A673 (cell line): ENCODE measurements at regions not wholly inside any gene's neighbourhood (a gene's known extent, or its start where the extent isn't known, plus 50 kb on each side); places are given as distances from the start of the nearest gene placed in this dataset.

Experiments used
- CTCF ChIP-seq: fragments of 300-800, 200-600 bp; sonication (generic); conservative IDR thresholded peaks from 2 replicates; pipeline ENCODE4 v1.5.1; 2017; ENCODE audit warnings: low read depth, mild to moderate bottlenecking, antibody characterized with exemption, low read length, moderate library complexity, mixed read lengths
- EZH2 ChIP-seq: fragments of 200-600 bp; sonication (generic); IDR thresholded peaks from 2 replicates; pipeline ENCODE4 v1.6.1; 2017; ENCODE audit warnings: borderline replicate concordance, low read depth, mild to moderate bottlenecking, mixed read lengths, antibody characterized with exemption, low read length; ENCODE audit not compliant: poor library complexity, severe bottlenecking

GRCh38 chr3:77932926-77933325, 893.0 kb downstream of the ROBO2 start:
- TF ChIP-seq EZH2 (no peak), CTCF (no peak)
